ENCODE measurements at regions not wholly inside any gene's neighbourhood (a gene's known extent, or its start where the extent isn't known, plus 50 kb on each side); places are given as distances from the start of the nearest gene placed in this dataset.

- no peak for TF ChIP-seq POLR2AphosphoS5 (IDR thresholded peaks at IDR 0.05)
- TF ChIP-seq CTCF (IDR thresholded peaks at IDR 0.05): no peak
These were observed 165.1 kb downstream of the HGF start for GRCh38 chr7:81604808-81605174.

Measured in suprapubic skin (tissue), 3 donors.